Gastrocnemius medialis (tissue), 4 donors: ENCODE measurements at regions not wholly inside any gene's neighbourhood (a gene's known extent, or its start where the extent isn't known, plus 50 kb on each side); places are given as distances from the start of the nearest gene placed in this dataset.
A peak's percentile ranks its signal among the peaks of the same experiment; 100 is the strongest.

ENCODE experiments used
- ATAC-seq, 2 donors: fragments of 150-250 bp; one replicate each; pipeline ENCODE4 v1.9.1; 2016
- DNase-seq, 2 donors: peaks; one replicate each; pipeline ENCODE4 v3.0.0-alpha.2; 2019
- H3K27ac ChIP-seq, 4 donors: fragments of 200-600 bp; sonication (generic); 1 replicate in 1 of 4; 2 replicates in 3 of 4; pipeline ENCODE4 v1.5.1; 2016 to 2018; ENCODE audit warnings: mild to moderate bottlenecking in 2 of 4, moderate library complexity in 1 of 4
- H3K27me3 ChIP-seq, 3 donors: fragments of 200-600 bp; sonication (generic) in 2 of 3; 1 replicate in 1 of 3; 2 replicates in 2 of 3; pipeline versions ENCODE4 v1.5.1 to v1.6.0; 2016 to 2019; ENCODE audit warnings: mild to moderate bottlenecking in 1 of 3, moderate library complexity in 1 of 3
- H3K36me3 ChIP-seq, 2 donors: fragments of 200-600 bp; sonication (generic) in 1 of 2; one replicate each; pipeline ENCODE4 v1.5.1; 2017 to 2018
- H3K4me1 ChIP-seq, 2 donors: fragments of 200-600 bp; sonication (generic) in 1 of 2; one replicate each; pipeline ENCODE4 v1.5.1; 2016 to 2017; ENCODE audit warnings: mild to moderate bottlenecking in 2 of 2
- H3K4me3 ChIP-seq, 4 donors: fragments of 200-600 bp; sonication (generic) in 3 of 4; 1 replicate in 1 of 4; 2 replicates in 3 of 4; pipeline ENCODE4 v1.5.1; 2016 to 2019; ENCODE audit warnings: mild to moderate bottlenecking in 2 of 4
- H3K9me3 ChIP-seq, 3 donors: fragments of 200-600 bp; sonication (generic) in 2 of 3; 1 replicate in 1 of 3; 2 replicates in 2 of 3; pipeline ENCODE4 v1.5.1; 2016 to 2019
- POLR2A ChIP-seq, 2 donors: fragments of 450-650 bp; IDR thresholded peaks; one replicate each; pipeline ENCODE4 v1.6.1; 2017; ENCODE audit warnings: antibody characterized with exemption in 2 of 2, mild to moderate bottlenecking in 2 of 2, moderate library complexity in 2 of 2
- in situ Hi-C, 4 donors: fragments of 200-750 bp; cut with MboI; loops; one replicate each; pipeline versions ENCODE4 v1.15.0 to v1.8.0; 2017; ENCODE audit warnings: low sequenced_read_pairs in 4 of 4
- intact Hi-C: fragments of 100-400 bp; cut with DNase I; formaldehyde crosslinking; loops from one replicate; pipeline ENCODE4 v1.15.1; 2023; ENCODE audit warnings: low total_unique reads
- TF ChIP-seq, protein P1 (sequence below), 5 experiments: fragments of 450-650 bp in 3 of 5; fragments of 200-600 bp in 2 of 5; sonication (generic) in 2 of 5; IDR thresholded peaks in 4 of 5; conservative IDR thresholded peaks in 1 of 5; 1 replicate in 4 of 5; 2 replicates in 1 of 5; pipeline ENCODE4 v1.5.1; 2016 to 2019; ENCODE audit warnings: antibody characterized with exemption in 5 of 5, mild to moderate bottlenecking in 3 of 5, moderate library complexity in 3 of 5

DNA sequence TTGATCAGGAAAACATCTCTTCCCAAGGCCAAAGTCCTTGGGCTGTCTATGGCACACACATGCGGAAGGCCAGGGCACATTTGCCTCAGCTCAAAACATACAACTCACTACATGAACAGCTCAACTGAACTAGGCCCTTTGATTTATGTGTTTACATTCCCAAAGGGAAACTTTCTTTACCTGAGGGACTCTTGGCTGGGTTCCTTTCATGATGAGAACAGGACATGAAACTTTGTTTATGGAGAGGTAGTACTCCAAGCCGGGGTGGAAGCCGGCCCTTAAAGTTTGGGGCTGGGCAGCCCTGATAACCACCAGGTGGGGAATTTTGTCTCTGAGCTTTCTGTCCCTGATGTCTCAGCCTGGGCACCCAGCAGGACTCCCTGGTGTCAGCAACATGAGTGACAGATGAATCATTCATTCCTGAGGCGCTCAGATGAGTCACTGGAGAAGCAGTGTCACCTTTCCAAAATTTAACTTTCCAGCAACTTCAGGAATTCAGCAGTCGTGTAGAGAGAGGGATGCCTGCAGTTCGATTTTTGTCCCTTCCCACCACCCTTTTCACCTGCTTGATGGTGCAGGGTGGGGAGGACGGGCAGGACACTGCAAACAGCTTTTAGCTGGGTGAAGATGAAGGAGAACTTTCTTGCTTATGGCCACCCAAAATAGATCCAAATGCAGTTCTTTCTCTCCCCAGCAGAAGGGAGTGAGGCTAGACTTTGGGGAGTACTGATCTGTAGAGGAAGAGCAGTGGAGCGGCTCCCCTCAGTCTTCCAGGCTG lies 331.6 kb downstream of the DYSF start:
- in situ Hi-C loops (loop anchor here (10.0 to 25.0 kb wide), 2 partner anchors 173 to 240 kb away; no protein-coding TSS in a partner anchor), intact Hi-C loops (loop anchor here (2.0 kb wide), 1 partner anchor 34 kb away; no protein-coding TSS in a partner anchor)
- Histone ChIP-seq H3K36me3 (no peaks in the 10 kb centered on the region), H3K4me3 (no peak overlapping the region), H3K9me3 (no peaks in the 10 kb centered on the region), H3K27ac (peak overlapping the region; percentile 30 to 71 (median 48)), H3K27me3 (no peaks in the 10 kb centered on the region), H3K4me1 (peaks cover 13 to 14% of the 10 kb centered on the region in 2 donors)
- TF ChIP-seq POLR2A (IDR thresholded peaks at IDR 0.05) = no peak
- TF ChIP-seq, protein P1, sequence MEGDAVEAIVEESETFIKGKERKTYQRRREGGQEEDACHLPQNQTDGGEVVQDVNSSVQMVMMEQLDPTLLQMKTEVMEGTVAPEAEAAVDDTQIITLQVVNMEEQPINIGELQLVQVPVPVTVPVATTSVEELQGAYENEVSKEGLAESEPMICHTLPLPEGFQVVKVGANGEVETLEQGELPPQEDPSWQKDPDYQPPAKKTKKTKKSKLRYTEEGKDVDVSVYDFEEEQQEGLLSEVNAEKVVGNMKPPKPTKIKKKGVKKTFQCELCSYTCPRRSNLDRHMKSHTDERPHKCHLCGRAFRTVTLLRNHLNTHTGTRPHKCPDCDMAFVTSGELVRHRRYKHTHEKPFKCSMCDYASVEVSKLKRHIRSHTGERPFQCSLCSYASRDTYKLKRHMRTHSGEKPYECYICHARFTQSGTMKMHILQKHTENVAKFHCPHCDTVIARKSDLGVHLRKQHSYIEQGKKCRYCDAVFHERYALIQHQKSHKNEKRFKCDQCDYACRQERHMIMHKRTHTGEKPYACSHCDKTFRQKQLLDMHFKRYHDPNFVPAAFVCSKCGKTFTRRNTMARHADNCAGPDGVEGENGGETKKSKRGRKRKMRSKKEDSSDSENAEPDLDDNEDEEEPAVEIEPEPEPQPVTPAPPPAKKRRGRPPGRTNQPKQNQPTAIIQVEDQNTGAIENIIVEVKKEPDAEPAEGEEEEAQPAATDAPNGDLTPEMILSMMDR (IDR thresholded peaks at IDR 0.05 in 4 of 5, conservative IDR thresholded peaks at IDR 0.05 in 1 of 5) = peak in 3 of 5 experiments; percentile 8 to 38 (median 13)
- peak; percentile 97 to 98 for ATAC-seq
- DNase-seq = peak; percentile 48 to 75

DNA sequence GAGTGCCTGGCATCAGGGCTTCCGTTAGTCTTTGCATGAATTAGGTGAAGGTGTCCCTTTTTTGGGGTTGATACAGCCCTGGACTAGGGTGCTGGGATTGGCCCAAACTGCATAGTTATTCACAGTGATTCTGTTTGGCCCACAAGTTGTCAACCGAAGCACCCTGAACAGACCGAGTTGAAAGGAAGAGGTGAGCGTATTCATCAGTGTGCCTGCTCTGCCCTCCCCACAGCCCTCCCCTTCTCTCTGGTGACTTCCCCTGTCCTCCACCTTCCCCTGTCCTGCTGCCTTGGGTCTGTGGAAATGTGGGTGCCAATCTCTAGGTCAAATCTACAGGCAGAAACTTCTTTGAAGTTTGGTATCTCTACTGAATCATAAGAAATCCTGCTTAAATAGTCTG lies 330.5 kb downstream of the DYSF start:
- intact Hi-C loops = loop anchor here (2.0 kb wide), 1 partner anchor 33 kb away; no protein-coding TSS in a partner anchor
- in situ Hi-C loops = loop anchor here (10.0 to 25.0 kb wide), 2 partner anchors 172 to 239 kb away; no protein-coding TSS in a partner anchor
- TF ChIP-seq, protein P1 (IDR thresholded peaks at IDR 0.05 in 4 of 5, conservative IDR thresholded peaks at IDR 0.05 in 1 of 5) = no peak
- no peak for TF ChIP-seq POLR2A (IDR thresholded peaks at IDR 0.05)

DNA sequence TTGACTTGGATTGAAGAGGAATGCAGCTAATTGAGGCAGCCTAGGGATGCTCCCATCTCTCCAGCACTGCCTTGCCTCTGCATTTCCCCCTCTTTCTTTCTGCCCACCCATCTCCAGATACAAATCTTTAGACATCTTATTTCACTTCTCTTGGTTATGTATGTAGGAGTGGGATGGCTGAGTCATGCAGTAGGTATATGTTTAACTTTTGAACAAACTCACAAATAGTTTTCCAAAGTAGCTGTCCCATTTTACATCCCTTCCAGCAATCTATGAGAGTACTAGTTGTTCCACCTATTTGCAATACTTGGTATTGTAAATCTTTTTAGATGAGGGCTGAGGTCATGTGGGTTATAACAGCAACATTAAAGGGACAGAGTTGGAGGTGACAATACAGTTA lies 329.9 kb downstream of the DYSF start:
- in situ Hi-C loops (loop anchor here (10.0 to 25.0 kb wide), 2 partner anchors 171 to 238 kb away; no protein-coding TSS in a partner anchor), intact Hi-C loops (no loop called here)
- Histone ChIP-seq H3K36me3 (no peaks in the 10 kb centered on the region), H3K9me3 (no peaks in the 10 kb centered on the region), H3K27ac (no peak overlapping the region), H3K4me3 (no peak overlapping the region), H3K4me1 (peaks cover 13 to 14% of the 10 kb centered on the region in 2 donors), H3K27me3 (no peaks in the 10 kb centered on the region)
- no peak for ATAC-seq
- TF ChIP-seq, protein P1 (IDR thresholded peaks at IDR 0.05 in 4 of 5, conservative IDR thresholded peaks at IDR 0.05 in 1 of 5) = no peak
- TF ChIP-seq POLR2A (IDR thresholded peaks at IDR 0.05) = no peak
- no peak for DNase-seq

More for the DNA sequence above, 330.5 kb downstream of the DYSF start:
- no peaks in the 10 kb centered on the region for H3K27me3 ChIP-seq
- H3K9me3 ChIP-seq = no peaks in the 10 kb centered on the region
- DNase-seq (no peak), ATAC-seq (no peak)
- H3K4me3 ChIP-seq = no peak overlapping the region
- H3K36me3 ChIP-seq = no peaks in the 10 kb centered on the region
- H3K27ac ChIP-seq = no peak overlapping the region
- H3K4me1 ChIP-seq = peaks cover 13 to 14% of the 10 kb centered on the region in 2 donors

DNA sequence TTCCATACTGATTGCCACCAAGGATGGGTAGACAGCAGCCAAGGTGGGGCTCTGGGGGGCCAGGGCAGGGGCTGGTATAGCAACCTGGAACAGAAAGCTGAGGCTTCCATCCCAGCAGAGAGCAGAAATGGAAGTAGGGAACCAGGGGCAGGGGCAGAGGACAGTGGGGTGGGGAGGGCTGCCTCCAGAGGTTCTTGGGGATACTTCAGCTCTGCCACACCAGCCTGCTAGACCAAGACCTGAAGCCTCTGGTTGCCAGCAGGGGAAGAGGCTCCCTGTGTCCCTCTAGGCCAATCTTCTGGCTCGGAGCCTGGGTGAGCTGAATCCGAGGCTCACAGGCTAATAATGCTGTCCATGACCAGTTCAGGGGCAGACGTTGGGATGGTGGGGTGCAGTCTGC lies 329.0 kb downstream of the DYSF start:
- no peaks in the 10 kb centered on the region for H3K36me3 ChIP-seq
- H3K27ac ChIP-seq = no peak overlapping the region
- DNase-seq = no peak
- H3K4me3 ChIP-seq = no peak overlapping the region
- TF ChIP-seq, protein P1 (IDR thresholded peaks at IDR 0.05 in 4 of 5, conservative IDR thresholded peaks at IDR 0.05 in 1 of 5) = no peak
- no peaks in the 10 kb centered on the region for H3K9me3 ChIP-seq
- H3K27me3 ChIP-seq = no peaks in the 10 kb centered on the region
- intact Hi-C loops = no loop called here
- H3K4me1 ChIP-seq = peaks cover 13 to 14% of the 10 kb centered on the region in 2 donors
- in situ Hi-C loops = loop anchor here (10.0 to 25.0 kb wide), 2 partner anchors 170 to 238 kb away; no protein-coding TSS in a partner anchor
- no peak for ATAC-seq
